HepG2 (cell line): ENCODE measurements at regions not wholly inside any gene's neighbourhood (a gene's known extent, or its start where the extent isn't known, plus 50 kb on each side); places are given as distances from the start of the nearest gene placed in this dataset.

Source experiments
- ATAC-seq: fragments of 200-7000 bp; cut with Tn5 transposase; 3 replicates; pipeline ENCODE4 v1.9.1; 2020; ENCODE audit warnings: mild to moderate bottlenecking, moderate library complexity
- BruUV-seq: library from RNA; stranded (reverse); fragments of 400-500 nt; replicated peaks from 2 replicates; lab custom pipeline; 2021; lab: Mats Ljungman, UMichigan
- CTCF ChIA-PET: fragments of 300-600 bp; formaldehyde crosslinking; extraction: SDS; loops from one replicate; lab custom pipeline; 2021; ENCODE audit warnings: low total read pairs, inconsistent platforms, low intra/inter-chr PET ratio; lab: Yijun Ruan, JAX
- POLR2A ChIA-PET: fragments of 350-600 bp; sonication (Branson Sonifier 250); formaldehyde crosslinking; loops from one replicate; lab custom pipeline; 2020; ENCODE audit warnings: antibody characterized with exemption, inconsistent platforms; lab: Yijun Ruan, JAX
- DNase-seq: peaks from one replicate; pipeline ENCODE4 v3.0.0-alpha.2; 2015; ENCODE audit warnings: low spot score
- FAIRE-seq: peaks from 3 replicates; lab custom pipeline; 2011; peaks lifted over from hg19 to GRCh38; lab: Jason Lieb, UNC
- H2AFZ ChIP-seq: one replicate; pipeline ENCODE4 v1.6.1; 2011; ENCODE audit warnings: low read length, inconsistent platforms
- H3K27ac ChIP-seq: fragments of 300-600 bp; 3 replicates; pipeline ENCODE4 v1.8.0; 2011; ENCODE audit warnings: mixed run types, mild to moderate bottlenecking, mixed read lengths, low read length, inconsistent platforms; ENCODE audit not compliant: insufficient read depth; ENCODE audit errors: extremely low read length
- H3K27me3 ChIP-seq, 2 experiments: fragments of 200-600 bp in 1 of 2; 2 replicates in 1 of 2; 3 replicates in 1 of 2; pipeline versions ENCODE4 v1.6.0 to v1.8.0; 2011; ENCODE audit warnings: low read length in 2 of 2, mild to moderate bottlenecking in 2 of 2, moderate library complexity in 2 of 2, inconsistent platforms in 1 of 2; ENCODE audit not compliant: insufficient read depth in 2 of 2, control insufficient read depth in 1 of 2
- H3K36me3 ChIP-seq, 2 experiments: fragments of 200-600 bp in 1 of 2; replicated peaks in 1 of 2; 2 replicates in 1 of 2; 3 replicates in 1 of 2; pipeline versions ENCODE4 v1.5.1 to v1.8.0; 2011; ENCODE audit warnings: low read length in 2 of 2, inconsistent platforms in 1 of 2; ENCODE audit not compliant: insufficient read depth in 2 of 2, control insufficient read depth in 1 of 2
- H3K4me1 ChIP-seq: 2 replicates; pipeline ENCODE4 v1.5.1; 2012; ENCODE audit warnings: low read length, inconsistent platforms; ENCODE audit not compliant: insufficient read depth
- H3K4me2 ChIP-seq: 2 replicates; pipeline ENCODE4 v1.6.0; 2011; ENCODE audit warnings: low read depth, low read length, inconsistent platforms
- H3K4me3 ChIP-seq, 3 experiments: fragments of 200-600 bp in 1 of 3; sonication (generic), shearing (Covaris generic) in 1 of 3; replicated peaks in 1 of 3; 2 replicates each; pipeline ENCODE4 v1.5.1; 2011 to 2016; ENCODE audit warnings: low read length in 3 of 3, inconsistent platforms in 2 of 3, low read depth in 2 of 3, mild to moderate bottlenecking in 2 of 3, control low read depth in 1 of 3, mixed read lengths in 1 of 3; ENCODE audit not compliant: insufficient read depth in 1 of 3
- H3K79me2 ChIP-seq: one replicate; pipeline ENCODE4 v1.6.1; 2011; ENCODE audit warnings: low read length, inconsistent platforms; ENCODE audit not compliant: insufficient read depth
- H3K9ac ChIP-seq: 2 replicates; pipeline ENCODE4 v1.6.0; 2011; ENCODE audit warnings: mild to moderate bottlenecking, low read depth, low read length, inconsistent platforms; ENCODE audit not compliant: insufficient read depth
- H3K9me3 ChIP-seq: 2 replicates; pipeline ENCODE4 v1.5.1; 2012; ENCODE audit warnings: mild to moderate bottlenecking, low read length
- H4K20me1 ChIP-seq: 2 replicates; pipeline ENCODE4 v1.6.0; 2011; ENCODE audit warnings: inconsistent platforms, mild to moderate bottlenecking, low read length, moderate library complexity; ENCODE audit not compliant: insufficient read depth
- CHD4 ChIP-seq: fragments of 200-600 bp; sonication (generic); IDR thresholded peaks from 2 replicates; pipeline ENCODE4 v1.7.0; 2017; ENCODE audit warnings: mild to moderate bottlenecking, low read length, borderline replicate concordance
- DNMT3B ChIP-seq: conservative IDR thresholded peaks from 2 replicates; pipeline ENCODE4 v1.6.1; 2016; ENCODE audit warnings: missing biosample characterization, control low read depth
- KDM6A ChIP-seq: IDR thresholded peaks from 2 replicates; pipeline ENCODE4 v1.6.1; 2016; ENCODE audit warnings: low read depth
- PAF1 ChIP-seq: IDR thresholded peaks from 2 replicates; pipeline ENCODE4 v1.6.1; 2016; ENCODE audit warnings: missing genetic modification reagents, missing compliant biosample characterization
- RBM39 ChIP-seq: fragments of 200-400 bp; formaldehyde crosslinking; IDR thresholded peaks from one replicate; pipeline ENCODE4 v1.6.1; 2018; ENCODE audit warnings: antibody characterized with exemption, mild to moderate bottlenecking, low read depth, low read length; ENCODE audit not compliant: poor library complexity, severe bottlenecking
- RELA ChIP-seq: sonication (generic); formaldehyde crosslinking; IDR thresholded peaks from 2 replicates; pipeline ENCODE4 v1.4.0; 2020; ENCODE audit warnings: missing genetic modification reagents
- ZNF678 ChIP-seq: sonication (generic); formaldehyde crosslinking; IDR thresholded peaks from 2 replicates; pipeline ENCODE4 v1.4.0; 2020; ENCODE audit warnings: mild to moderate bottlenecking, missing genetic modification reagents
- WGBS: methylation state at CpG from one replicate; pipeline ENCODE4 v1.1.6; 2017; ENCODE audit warnings: low lambda C conversion rate; 5-methylcytosine and 5-hydroxymethylcytosine counted together
- in situ Hi-C: cut with HindIII; loops from 2 replicates; pipeline ENCODE4 v1.10.0; 2017; ENCODE audit warnings: low pct_unique_long_range_greater_than_20kb; ENCODE audit not compliant: extremely low pct_ligation_motif_present
- intact Hi-C: fragments of 100-400 bp; cut with micrococcal nuclease; formaldehyde crosslinking; loops from one replicate; pipeline ENCODE4 v1.10.0; 2022; ENCODE audit not compliant: unreplicated experiment
- TF ChIP-seq, protein P1 (sequence below): sonication (generic); formaldehyde crosslinking; IDR thresholded peaks from 2 replicates; pipeline ENCODE4 v1.4.0; 2020; ENCODE audit warnings: missing genetic modification reagents
- TF ChIP-seq, protein P2 (sequence below): sonication (generic); formaldehyde crosslinking; IDR thresholded peaks from 2 replicates; pipeline ENCODE4 v1.5.1; 2020; ENCODE audit warnings: mild to moderate bottlenecking, missing genetic modification reagents, moderate library complexity
- TF ChIP-seq, protein P3 (sequence below): sonication (generic); formaldehyde crosslinking; IDR thresholded peaks from 2 replicates; pipeline ENCODE4 v1.4.0; 2020; ENCODE audit warnings: missing genetic modification reagents

DNA sequence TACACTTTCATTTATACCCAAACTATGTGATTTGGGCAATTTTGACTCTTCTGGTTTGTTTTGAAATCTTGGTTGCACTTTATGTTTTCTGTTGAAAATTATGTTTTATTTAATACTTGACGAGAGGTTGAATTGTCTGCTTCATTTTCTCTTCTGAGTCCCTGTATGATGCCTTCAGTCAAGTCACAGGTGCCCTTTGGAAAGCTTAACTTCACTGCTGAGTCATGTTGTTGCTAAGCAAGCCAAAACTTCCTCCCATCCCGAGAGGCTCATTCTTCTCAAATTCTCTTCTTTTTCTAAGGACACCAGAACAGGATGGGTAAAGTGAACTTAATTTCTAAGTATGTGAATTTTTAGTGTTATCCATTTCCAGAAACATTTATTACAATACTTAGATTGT is 455.3 kb upstream of the PTGER4 start:
- CTCF ChIA-PET: no interaction called here
- no peaks in the 10 kb centered on the region for H3K4me1 ChIP-seq
- no peak overlapping the region for H3K9ac ChIP-seq
- in situ Hi-C loops (no loop called here), intact Hi-C loops (no loop called here)
- H3K27me3 ChIP-seq: no peaks in the 10 kb centered on the region
- no peaks in the 10 kb centered on the region for H3K79me2 ChIP-seq
- DNase-seq (no peak), FAIRE-seq (no peak), ATAC-seq (no peak)
- H3K27ac ChIP-seq: no peak overlapping the region
- H3K4me3 ChIP-seq: no peak overlapping the region
- no peaks in the 10 kb centered on the region for H4K20me1 ChIP-seq
- H3K36me3 ChIP-seq: no peaks in the 10 kb centered on the region
- TF ChIP-seq RBM39 (no peak), DNMT3B (CRISPR knock-in tag) (no peak), CHD4 (no peak), KDM6A (CRISPR knock-in tag) (no peak), ZNF678 (CRISPR knock-in tag) (no peak)
- no peak overlapping the region for H2AFZ ChIP-seq
- WGBS: 0% methylated on average over 2 of the region's 2 CpGs
- no peak overlapping the region for H3K4me2 ChIP-seq
- BruUV-seq: no TSS peak
- H3K9me3 ChIP-seq: peaks cover 25% of the 10 kb centered on the region
- POLR2A ChIA-PET: no interaction called here

DNA sequence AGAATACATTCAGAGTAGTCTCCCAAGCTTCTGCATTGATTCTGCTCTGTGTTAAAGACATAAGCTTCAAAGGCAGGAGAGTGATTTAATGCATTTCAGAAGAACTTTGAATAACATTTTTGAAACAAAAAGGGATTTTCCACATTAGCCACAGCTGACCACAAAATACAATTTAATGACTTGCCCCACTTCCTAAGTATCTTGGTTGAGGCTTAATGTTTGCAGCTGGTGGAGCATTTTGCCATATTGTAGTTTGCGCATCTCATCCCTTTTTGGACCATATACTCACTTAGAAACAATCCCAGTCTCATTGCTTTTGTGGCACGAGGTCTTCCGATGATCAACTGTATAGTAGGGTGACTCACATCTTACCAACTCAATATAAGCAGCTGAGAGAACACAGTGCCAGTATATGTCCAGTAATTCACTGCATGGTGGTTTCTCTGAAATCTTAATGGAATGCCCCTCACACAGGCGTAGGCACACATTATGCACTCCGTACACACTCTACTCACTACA is 455.8 kb upstream of the PTGER4 start:
- Histone ChIP-seq H3K4me1 (no peaks in the 10 kb centered on the region), H3K79me2 (no peaks in the 10 kb centered on the region), H3K9ac (no peak overlapping the region), H3K4me2 (no peak overlapping the region), H4K20me1 (no peaks in the 10 kb centered on the region), H3K9me3 (peaks cover 25% of the 10 kb centered on the region), H2AFZ (no peak overlapping the region), H3K27me3 (no peaks in the 10 kb centered on the region), H3K27ac (no peak overlapping the region), H3K36me3 (no peaks in the 10 kb centered on the region), H3K4me3 (no peak overlapping the region)
- DNase-seq (no peak), FAIRE-seq (no peak), ATAC-seq (no peak)
- no TSS peak for BruUV-seq
- CTCF ChIA-PET: no interaction called here
- 17% methylated on average over 5 of the region's 5 CpGs for WGBS
- POLR2A ChIA-PET: no interaction called here
- in situ Hi-C loops: no loop called here
- intact Hi-C loops: no loop called here
- TF ChIP-seq, protein P1, sequence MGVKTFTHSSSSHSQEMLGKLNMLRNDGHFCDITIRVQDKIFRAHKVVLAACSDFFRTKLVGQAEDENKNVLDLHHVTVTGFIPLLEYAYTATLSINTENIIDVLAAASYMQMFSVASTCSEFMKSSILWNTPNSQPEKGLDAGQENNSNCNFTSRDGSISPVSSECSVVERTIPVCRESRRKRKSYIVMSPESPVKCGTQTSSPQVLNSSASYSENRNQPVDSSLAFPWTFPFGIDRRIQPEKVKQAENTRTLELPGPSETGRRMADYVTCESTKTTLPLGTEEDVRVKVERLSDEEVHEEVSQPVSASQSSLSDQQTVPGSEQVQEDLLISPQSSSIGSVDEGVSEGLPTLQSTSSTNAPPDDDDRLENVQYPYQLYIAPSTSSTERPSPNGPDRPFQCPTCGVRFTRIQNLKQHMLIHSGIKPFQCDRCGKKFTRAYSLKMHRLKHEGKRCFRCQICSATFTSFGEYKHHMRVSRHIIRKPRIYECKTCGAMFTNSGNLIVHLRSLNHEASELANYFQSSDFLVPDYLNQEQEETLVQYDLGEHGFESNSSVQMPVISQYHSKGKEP: no peak
- TF ChIP-seq, protein P2, sequence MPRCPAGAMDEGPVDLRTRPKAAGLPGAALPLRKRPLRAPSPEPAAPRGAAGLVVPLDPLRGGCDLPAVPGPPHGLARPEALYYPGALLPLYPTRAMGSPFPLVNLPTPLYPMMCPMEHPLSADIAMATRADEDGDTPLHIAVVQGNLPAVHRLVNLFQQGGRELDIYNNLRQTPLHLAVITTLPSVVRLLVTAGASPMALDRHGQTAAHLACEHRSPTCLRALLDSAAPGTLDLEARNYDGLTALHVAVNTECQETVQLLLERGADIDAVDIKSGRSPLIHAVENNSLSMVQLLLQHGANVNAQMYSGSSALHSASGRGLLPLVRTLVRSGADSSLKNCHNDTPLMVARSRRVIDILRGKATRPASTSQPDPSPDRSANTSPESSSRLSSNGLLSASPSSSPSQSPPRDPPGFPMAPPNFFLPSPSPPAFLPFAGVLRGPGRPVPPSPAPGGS: no peak
- TF ChIP-seq, protein P3, sequence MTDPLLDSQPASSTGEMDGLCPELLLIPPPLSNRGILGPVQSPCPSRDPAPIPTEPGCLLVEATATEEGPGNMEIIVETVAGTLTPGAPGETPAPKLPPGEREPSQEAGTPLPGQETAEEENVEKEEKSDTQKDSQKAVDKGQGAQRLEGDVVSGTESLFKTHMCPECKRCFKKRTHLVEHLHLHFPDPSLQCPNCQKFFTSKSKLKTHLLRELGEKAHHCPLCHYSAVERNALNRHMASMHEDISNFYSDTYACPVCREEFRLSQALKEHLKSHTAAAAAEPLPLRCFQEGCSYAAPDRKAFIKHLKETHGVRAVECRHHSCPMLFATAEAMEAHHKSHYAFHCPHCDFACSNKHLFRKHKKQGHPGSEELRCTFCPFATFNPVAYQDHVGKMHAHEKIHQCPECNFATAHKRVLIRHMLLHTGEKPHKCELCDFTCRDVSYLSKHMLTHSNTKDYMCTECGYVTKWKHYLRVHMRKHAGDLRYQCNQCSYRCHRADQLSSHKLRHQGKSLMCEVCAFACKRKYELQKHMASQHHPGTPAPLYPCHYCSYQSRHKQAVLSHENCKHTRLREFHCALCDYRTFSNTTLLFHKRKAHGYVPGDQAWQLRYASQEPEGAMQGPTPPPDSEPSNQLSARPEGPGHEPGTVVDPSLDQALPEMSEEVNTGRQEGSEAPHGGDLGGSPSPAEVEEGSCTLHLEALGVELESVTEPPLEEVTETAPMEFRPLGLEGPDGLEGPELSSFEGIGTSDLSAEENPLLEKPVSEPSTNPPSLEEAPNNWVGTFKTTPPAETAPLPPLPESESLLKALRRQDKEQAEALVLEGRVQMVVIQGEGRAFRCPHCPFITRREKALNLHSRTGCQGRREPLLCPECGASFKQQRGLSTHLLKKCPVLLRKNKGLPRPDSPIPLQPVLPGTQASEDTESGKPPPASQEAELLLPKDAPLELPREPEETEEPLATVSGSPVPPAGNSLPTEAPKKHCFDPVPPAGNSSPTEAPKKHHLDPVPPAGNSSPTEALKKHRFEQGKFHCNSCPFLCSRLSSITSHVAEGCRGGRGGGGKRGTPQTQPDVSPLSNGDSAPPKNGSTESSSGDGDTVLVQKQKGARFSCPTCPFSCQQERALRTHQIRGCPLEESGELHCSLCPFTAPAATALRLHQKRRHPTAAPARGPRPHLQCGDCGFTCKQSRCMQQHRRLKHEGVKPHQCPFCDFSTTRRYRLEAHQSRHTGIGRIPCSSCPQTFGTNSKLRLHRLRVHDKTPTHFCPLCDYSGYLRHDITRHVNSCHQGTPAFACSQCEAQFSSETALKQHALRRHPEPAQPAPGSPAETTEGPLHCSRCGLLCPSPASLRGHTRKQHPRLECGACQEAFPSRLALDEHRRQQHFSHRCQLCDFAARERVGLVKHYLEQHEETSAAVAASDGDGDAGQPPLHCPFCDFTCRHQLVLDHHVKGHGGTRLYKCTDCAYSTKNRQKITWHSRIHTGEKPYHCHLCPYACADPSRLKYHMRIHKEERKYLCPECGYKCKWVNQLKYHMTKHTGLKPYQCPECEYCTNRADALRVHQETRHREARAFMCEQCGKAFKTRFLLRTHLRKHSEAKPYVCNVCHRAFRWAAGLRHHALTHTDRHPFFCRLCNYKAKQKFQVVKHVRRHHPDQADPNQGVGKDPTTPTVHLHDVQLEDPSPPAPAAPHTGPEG (CRISPR knock-in tag): no peak
- no peak for TF ChIP-seq RELA (CRISPR knock-in tag)
- no peak for TF ChIP-seq PAF1 (CRISPR knock-in tag)
